ENCODE measurements at regions not wholly inside any gene's neighbourhood (a gene's known extent, or its start where the extent isn't known, plus 50 kb on each side); places are given as distances from the start of the nearest gene placed in this dataset.

DNA sequence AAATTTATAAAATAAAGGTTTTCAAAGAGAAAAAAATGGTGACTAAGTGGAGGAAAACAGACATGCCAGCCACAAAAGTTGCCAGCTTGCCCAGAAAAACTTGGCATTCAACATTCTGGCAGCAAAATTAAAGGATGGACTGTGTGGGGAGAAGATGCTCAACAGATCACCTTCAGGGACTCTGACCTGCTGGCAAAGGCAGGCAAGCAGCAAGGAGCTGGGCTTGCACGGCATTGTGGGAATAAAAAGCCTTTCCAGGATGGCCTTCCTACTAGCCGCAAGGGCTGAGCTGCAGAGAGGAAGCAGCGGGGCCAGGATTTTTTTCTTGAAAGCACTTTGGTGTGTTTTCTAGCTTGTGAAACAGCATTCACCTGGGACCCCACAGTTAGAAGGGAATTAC is 101.9 kb upstream of the CACNA2D3 start:
- no peak for DNase-seq

DNA sequence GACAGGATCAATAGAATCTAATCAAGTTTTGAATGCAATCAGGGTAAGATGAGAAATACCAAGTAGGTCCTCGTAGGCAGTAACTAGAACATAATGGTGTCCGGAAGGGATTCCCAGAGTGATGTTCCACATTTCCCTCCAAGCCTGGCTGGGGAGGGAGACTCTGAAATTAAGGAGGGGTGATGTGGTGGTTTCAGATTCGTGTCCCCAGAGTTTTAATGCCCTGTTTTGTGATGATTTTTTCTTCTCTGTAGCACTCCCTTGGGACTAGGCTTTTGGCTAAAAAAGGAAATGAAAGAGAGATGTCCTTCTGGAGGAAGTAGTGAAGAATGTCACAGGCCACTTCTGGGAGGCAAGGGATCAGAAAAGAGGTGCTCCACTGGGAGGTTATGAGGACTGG is 108.3 kb upstream of the CACNA2D3 start:
- DNase-seq = no peak

- DNase-seq = no peak
These were observed 113.6 kb upstream of the CACNA2D3 start for GRCh38 chr3:54008744-54009143.

DNA sequence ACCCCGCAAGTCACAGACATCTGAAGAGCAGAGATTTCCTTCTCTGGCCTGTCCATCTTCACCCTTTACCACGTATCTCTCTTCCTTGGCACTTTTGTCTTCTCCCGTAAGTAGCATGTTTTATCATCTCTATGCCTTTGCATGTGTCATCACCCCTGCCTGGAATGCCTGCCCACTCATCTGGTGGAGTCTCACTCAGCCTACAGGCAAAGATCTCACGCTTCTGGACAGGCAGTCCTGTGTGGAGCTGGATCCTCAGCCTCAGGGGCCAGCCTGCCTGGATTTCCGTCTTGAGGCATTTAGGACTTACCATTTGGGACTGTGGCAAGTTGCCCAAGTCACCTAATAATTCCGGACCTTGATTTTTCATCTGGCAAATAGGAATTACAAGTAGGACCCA is 114.3 kb upstream of the CACNA2D3 start:
- DNase-seq = no peak

DNA sequence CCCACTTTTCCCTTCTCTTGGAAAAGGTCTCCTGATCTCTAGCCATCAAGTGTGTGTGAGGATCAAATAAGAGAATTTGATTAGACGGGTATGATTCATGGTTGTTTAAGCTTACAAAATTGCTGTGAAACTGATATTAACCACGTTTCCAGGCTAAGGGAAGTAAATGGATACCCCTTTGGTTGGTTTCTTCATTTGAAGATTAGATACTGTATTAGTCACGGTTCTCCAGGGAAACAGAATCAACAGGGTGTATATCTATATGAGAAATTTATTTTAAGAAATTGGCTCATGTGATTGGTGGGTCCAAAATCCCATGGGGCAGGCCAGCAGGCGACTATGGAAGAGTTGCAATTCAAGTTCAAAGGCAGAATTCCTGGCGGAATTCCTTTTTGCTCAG is 112.7 kb upstream of the SELENOK start:
- no peak for DNase-seq

DNA sequence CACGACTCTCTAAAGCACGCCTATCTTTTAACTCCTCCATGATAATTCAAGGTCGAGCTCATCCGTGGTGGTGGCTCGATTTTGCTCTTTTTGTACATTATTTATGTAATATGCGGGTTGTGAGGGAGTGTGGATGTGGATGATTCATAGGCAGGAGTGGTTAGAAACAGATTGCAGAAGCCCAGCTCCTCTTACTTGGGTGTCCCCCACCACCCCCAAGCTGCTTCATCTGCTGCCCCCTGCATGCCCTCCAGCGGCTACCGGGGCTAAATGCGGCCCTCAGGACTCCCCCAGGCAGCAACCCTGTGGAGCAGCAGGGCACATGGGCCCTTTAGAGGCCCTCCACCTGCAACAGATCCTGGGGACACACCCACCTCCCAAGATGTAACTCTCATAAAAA is 111.5 kb upstream of the SELENOK start:
- DNase-seq = no peak

GRCh38 chr3:53999725-54000124 is 108.1 kb upstream of the SELENOK start:
- DNase-seq = no peak

DNA sequence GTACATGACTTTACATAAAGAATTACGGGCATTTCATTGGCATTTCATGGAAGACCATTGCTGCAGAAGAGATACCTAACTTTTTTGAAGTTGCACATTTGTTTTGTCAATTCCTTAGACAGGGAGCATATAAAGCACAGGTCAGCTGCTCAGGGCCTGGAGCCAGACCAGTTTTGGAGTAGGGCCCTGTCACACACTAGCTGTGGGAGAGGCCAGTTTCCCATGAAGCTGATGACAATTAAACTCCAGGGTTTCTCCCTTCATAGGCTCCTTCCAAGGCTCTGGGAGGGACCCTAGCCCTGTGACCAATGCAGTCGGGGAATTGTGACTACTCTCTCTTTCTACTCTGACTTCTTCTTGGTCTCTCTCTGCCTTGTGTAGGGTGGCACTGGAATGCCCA is 107.3 kb upstream of the SELENOK start:
- DNase-seq = no peak

DNA sequence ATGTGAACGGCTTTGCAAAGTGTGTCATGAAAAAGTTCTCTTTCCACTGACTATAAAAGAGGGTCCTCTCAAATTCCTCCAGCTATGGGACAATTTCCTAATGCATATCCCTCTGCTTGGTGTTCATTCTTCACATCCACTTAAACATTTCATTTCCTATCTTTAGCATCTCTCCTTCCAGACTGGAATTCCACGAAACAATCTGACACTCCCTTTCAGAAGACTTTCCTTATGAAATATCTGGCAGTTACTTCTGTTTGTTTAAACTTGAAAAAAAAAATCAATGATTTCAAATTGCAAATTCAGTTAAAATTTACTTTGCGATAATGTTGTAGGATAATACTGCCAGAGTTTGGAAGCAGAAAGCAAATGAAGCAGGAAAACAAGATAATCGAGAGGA is 105.8 kb upstream of the SELENOK start:
- DNase-seq = no peak

DNA sequence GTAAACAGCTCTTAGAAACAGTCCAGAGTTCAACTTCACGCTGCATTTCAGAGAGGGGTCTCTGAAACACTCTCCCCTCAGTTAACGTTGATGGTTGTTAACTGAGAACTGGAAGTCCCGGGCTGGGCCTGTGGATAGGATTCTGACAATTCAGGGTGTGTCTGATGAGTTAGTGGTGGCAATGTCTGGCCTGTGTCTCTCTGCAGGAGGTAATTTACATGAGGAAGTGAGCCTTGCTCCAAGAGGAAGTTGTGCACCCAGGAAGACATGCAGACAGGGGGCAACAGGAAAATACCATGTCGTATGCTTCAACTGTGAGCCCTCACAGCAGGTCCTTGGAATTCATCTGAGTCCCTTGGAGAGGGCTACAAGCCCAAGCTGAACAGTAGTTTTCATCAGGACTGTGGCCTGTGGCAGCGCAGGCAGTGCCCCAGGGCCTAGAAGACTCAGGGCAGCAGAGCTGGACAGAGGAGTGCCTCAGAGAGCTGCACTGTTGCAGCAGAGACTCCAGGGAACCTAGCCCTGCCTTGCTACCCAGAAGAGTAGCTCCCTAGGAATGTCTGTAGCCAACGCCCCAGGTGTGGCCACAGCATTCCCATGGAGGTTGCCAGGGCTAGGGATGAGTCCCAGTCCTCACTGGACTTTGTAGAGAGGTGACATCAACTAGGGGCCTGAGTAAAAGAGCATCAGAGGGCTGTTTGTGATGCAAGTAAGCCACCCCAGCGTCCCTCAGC is 104.6 kb upstream of the SELENOK start:
- no peak for DNase-seq

DNA sequence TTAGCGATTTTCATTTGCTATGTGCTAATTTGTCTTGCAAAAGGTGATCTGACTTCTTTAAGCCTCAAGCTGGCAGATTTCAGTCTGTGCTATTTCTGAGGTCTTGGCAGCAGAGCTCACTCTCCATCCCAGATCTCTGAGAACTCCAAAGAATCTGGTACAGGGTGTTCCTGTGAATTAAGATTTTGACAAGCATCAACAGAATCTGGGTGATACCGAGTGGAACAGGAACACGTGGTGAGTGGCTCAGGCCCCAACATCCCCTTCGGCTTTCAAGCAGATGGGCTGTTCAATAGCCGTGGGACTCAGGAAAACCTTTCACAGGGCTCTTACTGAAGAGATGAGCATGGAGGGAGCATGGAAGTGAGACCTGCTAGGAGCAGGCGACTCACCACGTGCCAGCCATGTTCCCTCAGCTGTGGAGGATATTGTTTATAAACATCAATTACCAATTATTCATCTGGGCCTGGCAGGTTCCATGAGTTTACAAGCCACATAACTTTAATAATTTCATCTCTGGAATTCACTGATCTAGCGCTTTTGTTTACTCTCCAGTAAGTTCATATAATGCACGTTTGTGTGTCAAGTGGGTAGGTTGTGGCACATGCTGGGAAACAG is 103.4 kb upstream of the SELENOK start:
- DNase-seq = no peak

GRCh38 chr3:53991240-53991639 is 99.6 kb upstream of the SELENOK start:
- no peak for DNase-seq

GRCh38 chr3:53989946-53990345 is 98.3 kb upstream of the SELENOK start:
- DNase-seq = no peak

- DNase-seq = no peak
These were observed 97.8 kb upstream of the SELENOK start for GRCh38 chr3:53989451-53989850.

GRCh38 chr3:53978386-53978785 is 86.7 kb upstream of the SELENOK start:
- DNase-seq = no peak

GRCh38 chr3:53975382-53975781 is 83.7 kb upstream of the SELENOK start:
- no peak for DNase-seq

- DNase-seq = no peak
These were observed 82.7 kb upstream of the SELENOK start for GRCh38 chr3:53974324-53974723.

- DNase-seq = no peak
These were observed 82.2 kb upstream of the SELENOK start for GRCh38 chr3:53973905-53974304.

- no peak for DNase-seq
These were observed 79.0 kb upstream of the SELENOK start for GRCh38 chr3:53970661-53971060.

- no peak for DNase-seq
These were observed 77.4 kb upstream of the SELENOK start for GRCh38 chr3:53969086-53969485.

DNA sequence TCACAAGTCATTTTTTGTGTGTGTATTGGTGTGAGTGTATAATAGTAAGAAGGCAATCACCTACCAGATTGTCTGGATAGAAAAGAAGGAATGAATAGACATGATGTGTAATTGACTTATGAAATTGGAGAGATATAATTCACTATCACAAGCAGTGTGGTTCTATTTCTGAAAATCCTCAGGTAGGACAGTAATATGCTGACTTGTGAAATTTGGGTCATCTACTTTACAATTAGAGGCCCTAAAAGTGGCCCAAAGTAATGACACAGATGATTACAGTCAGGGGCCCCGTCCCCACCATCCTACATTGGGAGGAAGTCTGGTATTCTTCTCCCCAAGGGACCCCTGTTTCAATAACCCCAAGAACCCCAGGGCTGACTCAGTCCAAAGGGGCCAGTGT is 73.6 kb upstream of the SELENOK start:
- no peak for DNase-seq

DNA sequence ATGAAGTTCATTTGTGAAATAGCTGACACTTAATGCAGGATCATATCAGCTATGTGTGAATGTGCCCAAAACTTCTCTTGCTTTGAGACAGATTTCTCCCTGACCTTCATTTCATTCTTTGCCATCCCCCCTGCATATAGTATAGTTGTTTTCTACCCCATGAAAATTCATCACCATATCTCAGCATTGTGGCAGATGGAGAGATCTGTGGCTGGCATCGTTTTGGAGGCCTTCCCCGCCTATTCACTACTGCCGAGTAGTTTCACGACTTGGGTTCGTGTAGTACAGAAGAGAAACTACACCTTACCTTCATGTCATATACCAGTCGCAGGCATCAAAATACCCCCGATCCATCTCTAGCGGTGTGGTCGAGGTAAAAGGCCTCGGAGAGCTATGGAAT is 66.2 kb upstream of the SELENOK start:
- DNase-seq = no peak

DNA sequence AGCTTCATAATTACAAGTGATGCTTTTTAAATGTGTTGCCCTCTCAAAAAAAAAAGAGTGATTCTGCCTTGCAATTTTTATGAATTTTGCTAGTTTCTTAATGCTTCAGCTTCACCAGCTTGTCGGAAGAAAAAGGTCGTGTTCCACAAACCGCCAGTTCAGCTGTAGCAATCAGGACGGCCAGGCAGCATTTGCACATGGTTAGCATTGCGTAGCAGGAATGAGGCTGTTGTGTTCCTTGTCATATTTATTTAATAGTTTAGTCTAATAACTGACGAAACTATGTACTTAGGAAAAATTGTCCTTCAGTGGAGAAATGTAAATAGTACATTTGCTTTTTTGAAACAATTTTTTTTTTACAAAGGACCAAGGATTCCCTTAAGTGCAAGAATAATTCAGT is 64.9 kb upstream of the SELENOK start:
- peak; percentile 27 for DNase-seq

- DNase-seq = peak; percentile 4
These were observed 57.9 kb upstream of the SELENOK start for GRCh38 chr3:53949541-53949940.

DNA sequence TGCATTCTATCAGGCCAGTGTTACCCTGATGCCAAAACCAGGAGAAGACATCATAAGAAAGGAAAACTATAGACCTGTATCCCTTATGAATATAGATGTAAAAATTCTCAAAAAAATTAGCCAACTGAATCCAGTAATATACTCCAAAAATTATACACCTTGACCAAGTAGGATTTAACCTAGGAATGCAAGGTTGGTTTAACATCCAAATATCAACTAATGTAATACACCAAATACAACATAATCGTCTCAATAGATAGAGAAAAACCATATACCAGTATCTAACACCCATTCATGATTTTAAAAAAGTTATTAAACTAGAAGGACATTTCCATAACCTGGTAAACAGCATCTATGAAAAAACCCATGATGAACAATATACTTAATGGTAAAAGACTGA is 56.5 kb upstream of the SELENOK start:
- DNase-seq = no peak
